ENCODE measurements at regions not wholly inside any gene's neighbourhood (a gene's known extent, or its start where the extent isn't known, plus 50 kb on each side); places are given as distances from the start of the nearest gene placed in this dataset.

DNA sequence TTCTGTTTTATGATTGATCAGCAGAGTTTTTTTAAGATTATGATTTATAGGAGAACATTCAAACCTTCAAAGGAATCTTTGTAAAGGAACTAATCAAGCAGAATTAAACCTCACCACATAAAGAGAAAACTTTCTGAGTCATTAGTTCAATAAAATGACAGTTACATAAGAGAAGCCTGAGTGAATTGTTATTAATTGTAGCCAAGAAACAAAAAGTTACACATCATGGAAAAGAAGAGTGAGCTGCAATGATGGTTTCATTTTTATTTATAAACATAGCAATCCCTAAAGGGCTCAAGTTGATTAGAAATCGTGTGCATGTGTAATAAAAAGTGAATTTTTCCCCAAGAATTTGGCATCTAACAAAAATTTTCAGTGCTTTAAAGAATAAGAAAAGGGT lies 731.4 kb downstream of the LTN1 start:
- DNase-seq: no peak

DNA sequence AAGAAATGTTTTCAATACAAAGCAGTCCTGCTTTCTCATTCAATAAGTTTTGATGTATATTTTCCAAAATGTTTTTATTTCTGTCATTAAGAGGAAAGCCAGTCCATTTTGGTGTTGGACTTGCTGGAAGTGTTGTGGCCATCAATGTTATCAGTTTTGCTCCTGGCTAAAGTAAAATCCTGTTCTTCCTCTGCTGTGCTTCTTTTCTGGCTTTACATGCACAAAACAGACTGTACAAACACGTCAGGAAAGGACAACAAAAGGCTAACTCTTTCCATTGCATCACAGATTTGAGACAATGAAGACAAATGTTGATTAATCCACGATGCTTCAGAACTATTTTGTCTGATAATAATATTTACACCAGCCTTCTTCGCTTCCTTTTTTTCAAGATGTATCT lies 735.4 kb downstream of the LTN1 start:
- no peak for DNase-seq

DNA sequence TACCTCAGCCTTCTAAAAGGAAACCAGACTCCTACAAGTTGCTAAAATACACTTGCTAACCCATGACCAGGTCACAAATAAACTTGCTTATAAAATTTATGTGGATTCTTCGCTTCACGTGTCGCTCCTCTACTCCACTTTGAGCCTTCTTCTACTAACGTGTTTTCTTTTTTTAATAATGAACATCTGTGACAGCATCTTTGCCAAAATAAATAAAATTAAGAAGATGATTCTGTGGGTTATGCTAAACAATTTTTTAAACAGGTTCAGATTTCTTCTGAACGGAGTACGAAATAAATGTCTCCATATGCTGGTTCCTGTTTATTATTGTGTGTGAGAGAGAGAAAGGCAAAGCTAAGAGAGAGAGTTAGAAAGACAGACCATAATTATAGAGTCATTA lies 735.8 kb downstream of the LTN1 start:
- DNase-seq: no peak

DNA sequence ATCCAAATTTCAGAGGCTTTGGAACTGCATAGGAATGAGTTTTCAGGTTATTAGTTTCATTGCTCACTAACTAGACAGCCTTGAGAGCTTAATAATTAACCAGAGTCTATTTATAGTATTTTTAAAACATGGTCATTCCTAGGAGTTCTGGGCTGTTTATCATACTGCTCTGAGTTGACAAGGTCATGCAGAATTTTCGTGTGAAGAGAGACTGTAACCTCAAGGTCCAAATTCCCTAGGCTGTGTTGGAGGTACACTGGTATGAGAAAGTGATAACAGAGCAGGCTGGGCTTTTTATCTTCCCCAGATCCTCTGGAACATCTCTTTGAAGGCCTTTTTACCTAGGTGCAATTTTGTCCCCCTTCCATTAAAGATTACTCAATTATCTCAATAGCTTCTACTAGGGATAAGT lies 736.3 kb downstream of the LTN1 start:
- DNase-seq: no peak

DNA sequence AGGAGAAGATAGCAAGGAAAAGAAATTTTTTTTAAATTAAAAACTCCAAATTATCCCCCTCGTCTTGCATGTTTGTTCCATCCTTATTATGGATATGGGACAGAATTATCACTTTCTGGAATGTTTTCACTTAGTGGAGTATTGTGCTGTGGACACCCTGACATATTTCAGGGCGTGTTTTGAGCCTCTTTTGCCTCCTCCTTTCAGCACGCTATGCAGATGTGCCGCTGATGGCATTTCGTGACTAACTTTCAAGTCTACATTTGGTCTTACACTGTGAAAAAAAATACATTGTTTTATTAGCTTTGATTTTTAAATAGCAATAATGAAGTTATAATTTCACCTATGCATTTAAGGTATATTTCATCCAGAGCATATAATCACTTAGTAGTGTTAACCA lies 738.7 kb downstream of the LTN1 start:
- no peak for DNase-seq

DNA sequence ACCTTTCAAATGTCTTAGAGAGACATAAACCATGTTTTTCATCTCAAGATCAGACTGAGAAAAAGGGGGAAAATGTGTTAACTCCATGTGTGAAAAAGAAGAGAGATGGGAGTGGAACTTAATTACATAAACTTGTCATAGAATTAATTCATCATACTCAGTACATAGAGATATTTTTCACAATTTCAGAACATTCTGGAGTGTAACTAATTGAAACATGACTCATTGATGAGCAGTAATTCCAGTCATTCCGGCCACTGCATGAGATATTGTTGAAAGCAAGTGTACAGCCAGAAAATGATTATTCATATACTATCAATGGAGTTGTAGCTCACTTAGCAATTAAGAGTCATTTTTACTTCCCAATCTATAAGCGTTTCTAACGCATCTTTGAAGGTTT lies 739.3 kb downstream of the LTN1 start:
- DNase-seq: no peak

DNA sequence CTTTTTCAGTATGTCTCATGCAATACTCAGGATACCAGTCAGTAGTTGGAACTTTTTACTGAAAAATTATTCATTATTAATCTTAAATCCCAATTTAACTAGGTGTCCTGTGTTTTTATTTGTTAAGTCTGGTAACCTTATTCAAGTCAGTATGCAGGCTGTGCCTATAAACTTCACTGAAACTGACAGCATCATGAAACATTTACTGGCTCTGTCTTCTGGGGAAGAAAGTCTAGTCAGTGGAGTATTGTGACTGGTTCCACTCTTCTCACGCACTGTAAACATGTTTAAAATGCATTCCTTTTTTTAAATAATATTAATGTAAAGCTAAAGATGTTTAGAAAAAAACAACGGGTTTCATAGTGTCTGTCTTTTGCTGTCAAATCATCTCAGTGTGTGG lies 739.7 kb downstream of the LTN1 start:
- no peak for DNase-seq

DNA sequence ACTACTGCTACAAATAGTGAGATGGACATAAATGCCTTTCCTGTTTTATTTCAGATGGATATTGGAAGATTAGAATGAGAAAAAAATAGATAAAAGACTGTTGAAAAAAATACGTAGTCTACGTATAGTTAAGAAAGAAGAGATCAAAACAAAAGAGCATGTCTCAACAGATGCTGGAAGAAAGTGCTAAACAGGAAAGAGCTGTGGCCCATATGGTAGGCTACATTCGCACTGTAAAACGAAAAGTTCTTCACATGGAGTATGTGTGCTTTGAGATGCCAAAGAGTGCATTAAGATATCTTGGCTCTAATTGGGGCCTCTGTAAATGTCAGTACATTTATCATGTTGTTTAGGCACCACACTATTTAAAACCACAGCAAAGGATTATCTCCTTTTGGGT lies 741.7 kb downstream of the LTN1 start:
- DNase-seq: no peak

DNA sequence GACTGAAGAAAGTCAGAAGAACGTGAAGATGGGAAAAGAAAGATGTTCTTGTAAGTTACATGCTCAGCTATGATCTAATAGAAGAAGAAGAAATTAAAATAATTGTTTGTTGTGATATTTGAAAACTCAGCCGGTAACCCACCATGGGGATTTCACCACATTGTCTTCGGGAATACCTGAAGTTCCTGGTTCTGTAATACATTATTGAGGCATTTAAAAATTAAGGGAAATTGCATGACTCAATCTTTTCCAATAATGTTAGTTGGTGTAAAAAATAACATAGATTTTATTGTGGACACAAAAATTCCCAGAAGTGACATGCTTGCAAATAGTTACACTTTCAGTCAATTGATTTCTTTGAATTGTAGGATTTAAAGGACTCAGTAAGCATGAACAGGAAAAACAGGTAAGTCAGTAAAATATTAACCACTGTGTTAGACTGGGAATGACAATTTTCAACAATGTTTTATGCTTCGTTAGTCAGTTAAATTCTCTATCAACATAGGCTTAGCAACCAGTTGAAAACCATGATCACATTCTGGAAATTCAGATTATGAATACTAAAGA lies 745.1 kb downstream of the LTN1 start:
- DNase-seq: no peak

DNA sequence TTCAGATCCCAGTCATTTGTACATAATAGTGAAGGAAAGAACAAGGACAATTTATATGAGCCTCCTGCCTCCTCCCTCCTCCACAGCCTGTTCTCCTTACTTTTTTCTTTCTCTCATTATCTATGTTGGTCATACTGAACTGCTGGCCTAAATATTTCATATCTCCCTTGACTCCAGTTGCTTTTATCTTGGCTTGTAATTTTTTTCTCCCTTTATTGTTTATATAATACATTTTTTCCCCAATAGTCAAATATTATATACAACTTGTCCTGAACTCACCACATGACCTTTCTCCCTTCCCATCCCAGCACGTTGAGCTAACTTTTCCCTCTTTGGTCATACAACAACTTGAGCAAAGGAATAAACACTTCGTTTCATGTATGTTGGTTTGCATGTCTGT lies 752.1 kb downstream of the LTN1 start:
- DNase-seq: no peak

DNA sequence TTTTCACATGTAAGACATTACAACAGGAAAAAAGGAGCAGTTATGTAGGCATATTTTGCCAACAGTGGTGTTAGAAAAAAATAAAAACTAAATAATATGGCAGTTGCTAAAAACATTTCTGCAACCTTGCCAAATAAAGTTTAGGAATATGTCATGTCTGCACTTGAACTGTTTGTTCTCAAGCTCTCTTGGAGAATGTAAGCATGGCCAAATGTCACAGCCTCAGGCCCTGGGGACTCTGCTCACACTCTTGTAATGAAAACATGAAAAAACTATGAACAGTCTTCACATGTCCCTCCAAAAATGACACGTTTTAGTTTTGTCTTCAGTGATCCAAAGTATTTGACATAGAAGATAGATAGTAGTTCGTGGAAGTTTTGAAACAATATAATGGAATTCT lies 753.3 kb downstream of the LTN1 start:
- no peak for DNase-seq

DNA sequence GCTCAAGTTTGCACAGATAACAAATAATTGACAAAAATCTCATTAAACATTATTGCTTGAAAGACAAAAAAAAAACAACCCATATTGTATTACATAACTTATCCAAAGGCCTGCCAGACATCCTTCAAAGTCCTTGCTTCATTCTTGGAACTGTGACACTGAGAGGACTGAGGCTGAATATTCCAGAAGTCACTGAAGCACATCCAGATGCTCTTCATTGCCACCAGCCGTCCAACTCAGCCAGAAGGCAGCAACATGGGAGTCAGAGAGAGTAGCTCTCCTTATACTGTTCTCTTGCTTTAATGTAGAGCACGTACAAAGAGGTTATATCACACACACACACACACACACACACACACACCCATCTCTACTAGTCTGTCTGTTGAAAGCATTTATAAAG lies 755.0 kb downstream of the LTN1 start:
- no peak for DNase-seq

DNA sequence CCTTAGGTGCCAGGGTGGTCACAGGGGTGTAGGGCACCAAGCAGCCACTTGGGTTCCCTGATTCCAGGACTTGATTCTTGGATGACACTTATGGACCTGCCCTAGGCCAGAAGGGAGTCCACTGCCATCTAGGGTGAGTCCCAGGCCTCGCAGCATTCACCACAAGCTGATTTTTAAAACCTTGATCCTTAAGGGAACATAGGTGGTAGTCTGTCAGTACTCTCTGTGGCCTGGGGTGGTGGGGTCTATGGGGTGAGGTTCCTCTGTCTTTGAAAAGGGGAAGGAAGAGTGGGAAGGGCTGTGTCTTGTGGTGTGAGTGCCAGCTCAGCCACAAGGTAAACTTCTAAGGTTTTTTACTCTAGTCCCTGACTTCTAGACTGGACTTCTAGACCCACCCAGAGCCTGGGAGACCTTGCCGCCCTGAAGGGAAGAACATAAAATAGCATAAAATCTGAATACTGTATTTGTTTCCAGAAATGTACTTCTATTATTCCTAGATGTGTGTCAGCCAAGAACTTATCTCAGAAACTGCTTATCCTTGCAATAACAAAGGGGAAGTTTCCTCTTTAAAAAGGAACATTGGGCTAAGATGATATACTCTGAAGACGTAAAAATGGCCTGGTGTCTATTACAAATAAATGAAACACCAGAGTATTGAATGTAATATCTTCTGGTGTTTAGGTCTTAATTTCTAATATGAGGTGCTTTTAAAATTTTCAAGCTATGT lies 757.3 kb downstream of the LTN1 start:
- DNase-seq: no peak

DNA sequence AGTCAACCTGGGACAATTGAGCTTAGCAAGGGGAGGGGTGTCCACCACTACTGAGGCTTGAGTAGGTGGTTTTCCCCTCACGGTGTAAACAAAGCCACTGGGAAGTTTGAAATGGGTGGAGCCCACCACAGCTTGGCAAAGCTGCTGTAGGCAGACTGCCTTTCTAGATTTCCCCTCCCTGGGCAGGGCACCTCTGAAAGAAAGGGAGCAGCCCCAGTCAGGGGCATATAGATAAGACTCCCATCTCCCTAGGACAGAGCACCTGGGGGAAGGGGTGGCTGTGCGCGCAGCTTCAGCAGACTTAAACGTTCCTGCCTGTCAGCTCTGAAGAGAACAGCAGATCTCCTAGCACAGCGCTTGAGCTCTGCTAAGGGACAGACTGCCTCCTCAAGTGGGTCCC lies 758.4 kb downstream of the LTN1 start:
- no peak for DNase-seq

DNA sequence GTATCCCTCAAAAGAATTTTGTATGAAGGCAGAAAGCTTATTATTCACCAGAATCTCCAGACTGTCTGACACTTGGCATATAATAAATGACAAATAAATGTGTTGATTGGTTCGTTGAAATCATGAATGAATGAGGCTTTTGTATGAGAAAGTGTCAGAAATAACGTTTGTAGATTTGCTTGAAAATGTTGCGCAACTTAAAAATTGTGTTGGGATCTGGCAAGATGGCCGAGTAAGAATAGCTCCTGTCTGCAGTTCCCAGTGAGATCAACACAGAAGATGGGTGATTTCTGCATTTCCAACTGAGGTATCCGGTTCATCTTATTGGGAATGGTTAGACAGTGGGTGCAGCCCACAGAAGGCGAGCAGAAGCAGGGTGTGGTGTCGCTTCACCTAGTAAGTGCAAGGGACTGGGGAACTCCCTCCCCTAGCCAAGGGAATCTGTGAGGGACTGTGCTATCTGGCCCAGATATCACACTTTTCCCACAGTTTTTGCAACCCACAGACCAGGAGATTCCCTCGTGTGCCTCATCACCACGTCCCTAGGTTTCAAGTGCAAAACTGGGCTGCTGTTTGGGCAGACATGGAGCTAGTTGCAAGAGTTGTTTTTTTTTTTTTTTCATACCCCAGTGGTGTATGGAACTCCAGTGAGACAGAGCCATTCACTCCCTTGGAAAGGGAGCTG lies 759.0 kb downstream of the LTN1 start:
- no peak for DNase-seq

DNA sequence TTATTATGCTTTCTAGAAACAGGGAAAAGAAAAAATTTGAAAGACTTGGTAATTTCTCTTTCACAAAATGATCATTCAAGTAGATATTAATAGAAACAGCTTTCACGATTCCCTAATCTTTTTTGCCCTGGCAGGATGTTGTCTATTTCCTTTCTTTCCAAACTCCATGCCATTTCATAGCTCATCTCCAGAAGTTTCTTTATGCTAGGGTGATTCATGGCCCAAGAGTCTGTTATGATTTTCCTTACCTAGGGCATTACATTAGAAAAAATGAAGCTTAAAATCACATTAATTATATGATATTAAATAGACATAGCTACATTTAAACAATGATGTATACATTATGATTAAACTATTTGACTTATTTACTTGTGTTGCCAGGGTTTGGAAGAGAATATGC lies 762.1 kb downstream of the LTN1 start:
- no peak for DNase-seq

DNA sequence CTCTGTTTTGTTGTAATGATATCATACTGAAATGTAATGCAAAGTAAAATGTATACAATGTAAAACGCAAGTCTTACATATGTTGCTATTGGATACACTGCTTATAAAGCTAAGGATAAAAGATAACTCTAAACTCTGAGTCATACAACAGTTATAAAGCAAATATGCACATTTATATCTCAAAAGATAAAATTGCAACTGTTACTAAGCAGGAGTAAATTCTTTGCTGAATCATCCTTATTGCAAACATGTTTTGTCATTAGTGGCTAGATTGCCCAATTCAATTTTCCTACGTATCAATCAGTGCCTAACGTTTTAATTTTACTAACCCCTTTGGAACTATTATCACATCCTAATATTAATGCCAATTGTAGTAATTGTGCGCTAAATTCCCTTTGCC lies 762.9 kb downstream of the LTN1 start:
- no peak for DNase-seq

DNA sequence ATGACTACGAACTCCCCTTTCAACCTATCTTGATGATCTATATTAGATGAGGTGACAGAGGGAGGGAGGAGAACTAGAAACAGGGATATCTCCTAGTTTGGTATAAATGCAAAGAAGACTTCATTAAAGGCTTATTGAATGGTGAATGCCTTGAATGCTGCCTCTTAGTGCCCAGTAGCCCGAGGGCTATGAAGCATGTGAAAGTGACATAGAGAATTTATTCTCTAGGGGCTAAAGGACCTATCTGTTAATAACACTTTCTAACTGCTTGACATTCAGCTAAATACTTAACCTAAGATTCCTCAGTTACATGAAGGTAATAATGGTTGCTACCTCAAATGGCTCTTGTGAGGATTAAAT lies 764.1 kb downstream of the LTN1 start:
- DNase-seq: no peak

DNA sequence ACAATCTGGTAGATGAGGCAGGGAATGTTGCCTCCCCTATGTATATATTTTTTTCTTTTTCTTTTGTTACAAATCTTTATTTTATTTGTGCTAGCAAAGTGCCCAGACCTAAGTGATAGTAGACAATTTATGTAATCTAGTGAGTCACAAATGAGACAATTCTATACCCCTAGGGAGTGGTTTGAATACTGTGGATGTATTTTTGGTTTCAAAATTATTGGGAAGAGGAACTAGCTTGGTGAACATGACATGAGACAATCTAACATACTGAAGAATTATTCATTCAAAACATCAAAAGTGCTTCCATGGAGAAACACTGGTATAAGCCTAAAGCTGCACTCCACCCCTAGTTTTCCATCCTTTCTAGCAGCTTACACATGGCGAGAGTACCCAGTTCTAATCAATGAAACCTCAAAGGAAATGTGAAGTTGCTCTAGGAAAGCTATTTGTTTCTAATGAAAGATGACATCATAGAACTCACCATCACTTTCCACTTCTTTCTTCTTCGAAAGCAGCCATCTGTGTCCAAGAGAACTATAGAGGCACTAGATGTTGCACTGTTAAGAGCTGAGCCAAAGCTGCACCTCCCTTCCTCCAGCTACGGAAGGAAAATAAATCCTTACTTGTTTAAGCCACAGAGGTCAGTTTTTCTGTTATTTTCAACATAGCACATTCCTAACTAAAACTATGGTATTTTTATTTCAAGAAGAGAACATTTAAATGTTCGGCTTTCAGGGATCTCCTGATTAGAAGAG lies 764.6 kb downstream of the LTN1 start:
- DNase-seq: no peak

DNA sequence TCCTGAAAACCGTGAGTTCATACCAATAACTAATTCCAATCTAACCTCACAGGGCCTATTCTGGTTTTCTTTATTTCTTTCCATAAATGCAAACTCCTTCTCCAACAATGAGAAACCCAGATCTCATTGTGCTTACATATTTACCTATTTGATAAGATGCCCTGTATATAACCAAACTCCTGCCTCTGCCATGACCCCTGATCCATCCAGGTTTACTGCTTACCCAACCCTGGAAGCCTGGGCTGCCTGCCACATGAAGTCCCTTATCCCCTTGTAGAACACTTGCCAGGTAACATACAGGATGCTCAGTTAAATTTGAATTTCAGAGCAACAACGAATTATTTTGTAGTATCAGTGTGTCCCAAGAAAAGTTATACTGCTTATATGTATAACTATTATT lies 766.1 kb downstream of the LTN1 start:
- DNase-seq: no peak

DNA sequence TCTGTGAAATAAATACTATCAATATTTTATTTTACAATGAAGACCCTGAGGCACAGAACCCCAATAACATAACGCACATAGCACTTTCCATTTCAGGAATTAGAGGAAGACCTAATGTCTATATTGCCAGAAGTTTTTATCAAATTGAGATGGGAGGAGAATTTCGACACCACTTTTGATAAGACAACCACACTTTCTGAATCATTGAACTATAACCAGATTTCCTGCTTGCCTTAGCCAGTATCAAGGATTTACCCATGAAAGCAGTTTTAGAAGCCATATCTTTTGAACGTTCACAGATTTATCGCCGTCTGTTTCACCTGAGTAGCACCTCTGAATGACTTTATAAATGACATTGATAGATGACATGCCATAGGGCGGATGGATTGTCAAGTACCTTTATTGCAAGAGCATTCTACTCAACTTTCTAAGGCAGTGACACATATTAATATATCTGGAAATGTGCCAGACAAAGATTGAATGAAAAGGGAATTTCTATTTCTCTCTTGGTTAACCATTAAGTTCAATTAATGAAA lies 768.4 kb downstream of the LTN1 start:
- DNase-seq: no peak

DNA sequence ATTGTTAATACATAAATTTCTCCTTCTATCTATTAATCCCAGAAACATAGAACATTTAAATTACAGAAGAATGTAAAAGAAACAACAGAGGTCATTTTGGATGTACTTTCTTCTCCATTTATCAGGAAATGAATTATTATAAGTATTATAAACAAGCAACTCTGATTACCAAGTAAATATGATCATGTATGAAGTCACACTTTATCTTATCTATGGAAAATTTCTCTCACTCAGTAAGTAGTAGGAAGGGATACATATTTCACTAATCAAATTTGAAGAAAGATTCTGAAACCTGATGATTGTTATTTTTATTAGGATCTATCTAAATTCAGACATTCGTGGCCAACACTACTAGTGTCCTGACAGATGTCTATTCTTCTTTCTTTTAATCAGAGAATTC lies 770.7 kb downstream of the LTN1 start:
- DNase-seq: no peak

DNA sequence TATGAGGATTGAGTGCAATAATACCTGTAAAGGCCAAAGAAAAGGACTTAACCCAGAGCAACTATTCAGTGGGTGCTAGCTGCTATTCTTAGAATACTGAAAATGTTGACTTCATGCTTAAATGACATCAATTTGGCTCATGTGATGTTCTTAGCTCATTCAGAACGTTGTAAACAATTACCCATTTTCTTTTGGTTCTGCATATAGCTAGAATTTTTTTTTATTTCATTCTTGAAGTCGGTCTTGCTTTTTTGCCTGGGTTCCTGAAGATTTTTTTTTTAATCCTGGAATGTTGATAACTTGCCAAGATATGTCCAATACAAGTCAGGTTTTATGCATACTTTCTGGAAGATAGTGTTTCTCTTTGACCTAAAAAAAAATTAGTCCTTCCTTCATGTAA lies 772.0 kb downstream of the LTN1 start:
- DNase-seq: no peak
